Activated CD4-positive, CD25-positive, alpha-beta regulatory T cell treated with anti-CD3 and anti-CD28 coated beads, Interleukin-2, amount 50 U/mL, for 24 hours (primary cell): ENCODE measurements at regions not wholly inside any gene's neighbourhood (a gene's known extent, or its start where the extent isn't known, plus 50 kb on each side); places are given as distances from the start of the nearest gene placed in this dataset.
"Not testable (repeated sequence)": the region's sequence is repeated elsewhere in the genome, so short reads cannot be mapped to it uniquely, and the experiment has no call there.

Source experiments
- ATAC-seq, 2 donors: fragments of 150-1000 bp; cut with Tn5 transposase; one replicate each; pipeline ENCODE4 v1.10.0; 2021; ENCODE audit warnings: mild to moderate bottlenecking in 1 of 2, moderate library complexity in 1 of 2

GRCh38 chrX:41974677-41975076 lies 51.3 kb upstream of the CASK start:
- not testable (repeated sequence) for ATAC-seq

- no peak for ATAC-seq
Observed at GRCh38 chrX:41973208-41973607, 49.9 kb upstream of the CASK start.
